GM12878 (cell line): ENCODE measurements at regions not wholly inside any gene's neighbourhood (a gene's known extent, or its start where the extent isn't known, plus 50 kb on each side); places are given as distances from the start of the nearest gene placed in this dataset.

ENCODE experiments used
- ATAC-seq: fragments of 200-7000 bp; cut with Tn5 transposase; 3 replicates; pipeline ENCODE4 v1.9.1; 2020; ENCODE audit warnings: mild to moderate bottlenecking, moderate library complexity
- BruUV-seq: library from RNA; stranded (reverse); fragments of 400-500 nt; replicated peaks from 2 replicates; lab custom pipeline; 2021; lab: Mats Ljungman, UMichigan
- CTCF ChIA-PET: fragments of 300-600 bp; sonication (Branson Sonifier 250); formaldehyde crosslinking; extraction: SDS; loops from one replicate; lab custom pipeline; 2021; ENCODE audit warnings: inconsistent platforms; lab: Yijun Ruan, JAX
- POLR2A ChIA-PET: fragments of 350-600 bp; formaldehyde crosslinking; extraction: SDS; loops from one replicate; lab custom pipeline; 2021; ENCODE audit warnings: inconsistent platforms; lab: Charles Lee
- RAD21 ChIA-PET: fragments of 300-600 bp; sonication (Branson Sonifier 250); formaldehyde crosslinking; loops from one replicate; lab custom pipeline; 2023; ENCODE audit warnings: antibody characterized with exemption; ENCODE audit not compliant: unreplicated experiment; lab: Charles Lee
- SMC1A ChIA-PET: fragments of 300-600 bp; sonication (Branson Sonifier 250); formaldehyde crosslinking; loops from one replicate; lab custom pipeline; 2023; ENCODE audit not compliant: unreplicated experiment, uncharacterized antibody; lab: Charles Lee
- DNase-seq: peaks from one replicate; pipeline ENCODE4 v3.0.0-alpha.2; 2011; ENCODE audit warnings: low read depth, low spot score
- FAIRE-seq: peaks from 3 replicates; lab custom pipeline; 2011; peaks lifted over from hg19 to GRCh38; lab: Jason Lieb, UNC
- H2AFZ ChIP-seq: 2 replicates; pipeline ENCODE4 v1.6.0; 2011; ENCODE audit warnings: low read depth, low read length, control low read depth; ENCODE audit not compliant: control insufficient read depth
- H3K27ac ChIP-seq: 2 replicates; pipeline ENCODE4 v1.5.1; 2011; ENCODE audit warnings: control low read depth; ENCODE audit not compliant: control insufficient read depth, insufficient read depth
- H3K27me3 ChIP-seq, 2 experiments: replicated peaks in 1 of 2; 2 replicates each; pipeline versions ENCODE4 v1.6.0 to v1.6.1; 2011; ENCODE audit warnings: low read length in 1 of 2; ENCODE audit not compliant: control insufficient read depth in 2 of 2, insufficient read depth in 2 of 2
- H3K36me3 ChIP-seq, 2 experiments: 2 replicates each; pipeline ENCODE4 v1.5.1; 2011; ENCODE audit warnings: low read length in 1 of 2; ENCODE audit not compliant: control insufficient read depth in 2 of 2, insufficient read depth in 2 of 2
- H3K4me1 ChIP-seq: 2 replicates; pipeline ENCODE4 v1.6.1; 2011; ENCODE audit warnings: mild to moderate bottlenecking, low read length, moderate library complexity, mixed read lengths; ENCODE audit not compliant: control insufficient read depth, insufficient read depth
- H3K4me2 ChIP-seq: 2 replicates; pipeline ENCODE4 v1.6.0; 2011; ENCODE audit warnings: control low read depth; ENCODE audit not compliant: control insufficient read depth, insufficient read depth
- H3K4me3 ChIP-seq: fragments of 200-600 bp; sonication (generic); 2 replicates; pipeline ENCODE4 v1.5.1; 2016
- H3K79me2 ChIP-seq: 2 replicates; pipeline ENCODE4 v1.6.0; 2011; ENCODE audit warnings: low read length; ENCODE audit not compliant: control insufficient read depth, insufficient read depth
- H3K9ac ChIP-seq: 2 replicates; pipeline ENCODE4 v1.8.0; 2011; ENCODE audit warnings: low read length, control low read depth, mixed read lengths; ENCODE audit not compliant: control insufficient read depth, insufficient read depth
- H3K9me3 ChIP-seq: replicated peaks from 3 replicates; pipeline ENCODE4 v1.5.1; 2011; ENCODE audit warnings: mild to moderate bottlenecking, low read length; ENCODE audit not compliant: control insufficient read depth, insufficient read depth
- H4K20me1 ChIP-seq: 2 replicates; pipeline ENCODE4 v1.6.0; 2011; ENCODE audit not compliant: control insufficient read depth, insufficient read depth
- ATF3 ChIP-seq: IDR thresholded peaks from 2 replicates; pipeline ENCODE4 v1.6.1; 2011; ENCODE audit warnings: low read depth, mild to moderate bottlenecking, low read length, moderate library complexity, borderline replicate concordance; ENCODE audit errors: extremely low read depth
- CTCF ChIP-seq, 3 experiments: IDR thresholded peaks in 2 of 3; conservative IDR thresholded peaks in 1 of 3; 2 replicates each; pipeline ENCODE4 v1.5.1; 2011; ENCODE audit warnings: low read depth in 3 of 3, low read length in 3 of 3, mild to moderate bottlenecking in 3 of 3, control low read depth in 2 of 3, moderate library complexity in 2 of 3, inconsistent platforms in 1 of 3, mixed read lengths in 1 of 3; ENCODE audit not compliant: control insufficient read depth in 2 of 3, insufficient read depth in 1 of 3; ENCODE audit errors: extremely low read depth in 1 of 3
- CUX1 ChIP-seq: IDR thresholded peaks from 2 replicates; pipeline ENCODE4 v1.6.1; 2012; ENCODE audit warnings: improper control_type of control experiment, low read depth, low read length; ENCODE audit not compliant: insufficient replicate concordance
- NR2C1 ChIP-seq: fragments of 450-650 bp; IDR thresholded peaks from 2 replicates; pipeline ENCODE4 v1.6.1; 2017; ENCODE audit warnings: antibody characterized with exemption, mild to moderate bottlenecking, moderate library complexity
- SUZ12 ChIP-seq: fragments of 200-600 bp; sonication (generic); IDR thresholded peaks from one replicate; pipeline ENCODE4 v1.6.1; 2018; ENCODE audit warnings: antibody characterized with exemption, mild to moderate bottlenecking; ENCODE audit not compliant: unreplicated experiment
- ZNF384 ChIP-seq: IDR thresholded peaks from 2 replicates; pipeline ENCODE4 v1.6.1; 2012; ENCODE audit warnings: low read depth, mild to moderate bottlenecking, low read length, improper control_type of control experiment, borderline replicate concordance
- WGBS: methylation state at CpG from one replicate; pipeline ENCODE4 v1.1.6; 2016; ENCODE audit warnings: low lambda C conversion rate; ENCODE audit not compliant: insufficient replicate concordance, insufficient coverage; ENCODE audit errors: missing lambda C conversion rate; 5-methylcytosine and 5-hydroxymethylcytosine counted together
- in situ Hi-C: fragments of 300-500 bp; cut with MboI; formaldehyde crosslinking; loops from 9 replicates; pipeline ENCODE4 v1.14.3; 2018; ENCODE audit warnings: mixed read lengths
- intact Hi-C: fragments of 100-400 bp; cut with micrococcal nuclease; formaldehyde crosslinking; loops from one replicate; pipeline ENCODE4 v1.14.2; 2022; ENCODE audit not compliant: unreplicated experiment
- TF ChIP-seq, protein P1 (sequence below): IDR thresholded peaks from 2 replicates; pipeline ENCODE4 v1.6.1; 2012; ENCODE audit warnings: low read depth, low read length, improper control_type of control experiment
- TF ChIP-seq, protein P2 (sequence below): IDR thresholded peaks from 2 replicates; pipeline ENCODE4 v1.6.1; 2011; ENCODE audit warnings: mild to moderate bottlenecking, low read depth, low read length, moderate library complexity; ENCODE audit not compliant: insufficient replicate concordance

GRCh38 chr10:78212060-78212785 lies 178.6 kb downstream of the RPS24 start:
- H2AFZ ChIP-seq, result no peak overlapping the region
- TF ChIP-seq ATF3, result no peak
- TF ChIP-seq CUX1, result no peak
- TF ChIP-seq, protein P1, sequence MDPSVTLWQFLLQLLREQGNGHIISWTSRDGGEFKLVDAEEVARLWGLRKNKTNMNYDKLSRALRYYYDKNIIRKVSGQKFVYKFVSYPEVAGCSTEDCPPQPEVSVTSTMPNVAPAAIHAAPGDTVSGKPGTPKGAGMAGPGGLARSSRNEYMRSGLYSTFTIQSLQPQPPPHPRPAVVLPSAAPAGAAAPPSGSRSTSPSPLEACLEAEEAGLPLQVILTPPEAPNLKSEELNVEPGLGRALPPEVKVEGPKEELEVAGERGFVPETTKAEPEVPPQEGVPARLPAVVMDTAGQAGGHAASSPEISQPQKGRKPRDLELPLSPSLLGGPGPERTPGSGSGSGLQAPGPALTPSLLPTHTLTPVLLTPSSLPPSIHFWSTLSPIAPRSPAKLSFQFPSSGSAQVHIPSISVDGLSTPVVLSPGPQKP, result no peak
- TF ChIP-seq SUZ12, result no peak
- no peak for TF ChIP-seq ZNF384
- TF ChIP-seq, protein P2, sequence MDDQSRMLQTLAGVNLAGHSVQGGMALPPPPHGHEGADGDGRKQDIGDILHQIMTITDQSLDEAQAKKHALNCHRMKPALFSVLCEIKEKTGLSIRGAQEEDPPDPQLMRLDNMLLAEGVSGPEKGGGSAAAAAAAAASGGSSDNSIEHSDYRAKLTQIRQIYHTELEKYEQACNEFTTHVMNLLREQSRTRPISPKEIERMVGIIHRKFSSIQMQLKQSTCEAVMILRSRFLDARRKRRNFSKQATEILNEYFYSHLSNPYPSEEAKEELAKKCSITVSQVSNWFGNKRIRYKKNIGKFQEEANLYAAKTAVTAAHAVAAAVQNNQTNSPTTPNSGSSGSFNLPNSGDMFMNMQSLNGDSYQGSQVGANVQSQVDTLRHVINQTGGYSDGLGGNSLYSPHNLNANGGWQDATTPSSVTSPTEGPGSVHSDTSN, result no peak
- no peak for TF ChIP-seq CTCF (IDR thresholded peaks at IDR 0.05 in 2 of 3, conservative IDR thresholded peaks at IDR 0.05 in 1 of 3; ENCODE audit: control insufficient read depth in 2 of 3, extremely low read depth in 1 of 3, insufficient read depth in 1 of 3, low read depth in 3 of 3, low read length in 3 of 3)
- TF ChIP-seq NR2C1, result no peak
- no peak for ATAC-seq
- ChIA-PET POLR2A (no interaction called here), SMC1A (interaction anchor here (0.7 kb wide), 1 partner anchor 226 kb away, joined by 3 read pairs; no protein-coding TSS in a partner anchor), RAD21 (no interaction called here), CTCF (no interaction called here)
- no peak overlapping the region for H3K9ac ChIP-seq
- no peak overlapping the region for H3K27ac ChIP-seq
- DNase-seq, result no peak
- 56% methylated on average over 8 of the region's 10 CpGs for WGBS
- in situ Hi-C loops (no loop called here), intact Hi-C loops (loop anchor here (5.0 kb wide), 1 partner anchor 985 kb away; no protein-coding TSS in a partner anchor)
- BruUV-seq, result no TSS peak
- H3K79me2 ChIP-seq, result no peaks in the 10 kb centered on the region
- H3K27me3 ChIP-seq, result peaks cover 0 to 1% of the 10 kb centered on the region in 2 experiments; a peak in 3 of 4 replicates
- no peaks in the 10 kb centered on the region for H4K20me1 ChIP-seq
- H3K4me1 ChIP-seq, result 0 out of 2 replicates have a peak, but pooled peaks cover 5% of the 10 kb centered on the region
- no peak for FAIRE-seq
- no peaks in the 10 kb centered on the region for H3K36me3 ChIP-seq
- H3K4me2 ChIP-seq, result no peak overlapping the region
- H3K9me3 ChIP-seq, result no peaks in the 10 kb centered on the region
- no peak overlapping the region for H3K4me3 ChIP-seq
